WERI-Rb-1 (cell line): ENCODE measurements at regions not wholly inside any gene's neighbourhood (a gene's known extent, or its start where the extent isn't known, plus 50 kb on each side); places are given as distances from the start of the nearest gene placed in this dataset.
"Not testable (repeated sequence)": the region's sequence is repeated elsewhere in the genome, so short reads cannot be mapped to it uniquely, and the experiment has no call there.

ENCODE experiments used
- DNase-seq: peaks from one replicate; pipeline ENCODE4 v3.0.0-alpha.2; 2020
- H3K27ac ChIP-seq: fragments of 250-450 bp; sonication (Bioruptor Pico); 2 replicates; pipeline ENCODE4 v1.5.1; 2020; ENCODE audit warnings: mild to moderate bottlenecking, moderate library complexity
- H3K27me3 ChIP-seq: fragments of 250-450 bp; sonication (Bioruptor Pico); 2 replicates; pipeline ENCODE4 v1.5.1; 2021; ENCODE audit warnings: mild to moderate bottlenecking, low read depth, moderate library complexity; ENCODE audit not compliant: insufficient read depth, severe bottlenecking
- H3K36me3 ChIP-seq: fragments of 250-450 bp; sonication (Bioruptor Pico); 2 replicates; pipeline ENCODE4 v1.5.1; 2020; ENCODE audit warnings: mild to moderate bottlenecking, moderate library complexity
- H3K4me3 ChIP-seq: 2 replicates; pipeline ENCODE4 v1.5.1; 2011; ENCODE audit warnings: low read depth, mild to moderate bottlenecking, control low read depth, low read length
- H3K9me3 ChIP-seq: fragments of 250-450 bp; sonication (Bioruptor Pico); 2 replicates; pipeline ENCODE4 v1.5.1; 2021; ENCODE audit warnings: mild to moderate bottlenecking, moderate library complexity; ENCODE audit not compliant: severe bottlenecking
- TF ChIP-seq, protein P1 (sequence below): IDR thresholded peaks from 2 replicates; pipeline ENCODE4 v1.5.1; 2011; ENCODE audit warnings: low read depth, mild to moderate bottlenecking, control low read depth, inconsistent platforms, low read length

DNA sequence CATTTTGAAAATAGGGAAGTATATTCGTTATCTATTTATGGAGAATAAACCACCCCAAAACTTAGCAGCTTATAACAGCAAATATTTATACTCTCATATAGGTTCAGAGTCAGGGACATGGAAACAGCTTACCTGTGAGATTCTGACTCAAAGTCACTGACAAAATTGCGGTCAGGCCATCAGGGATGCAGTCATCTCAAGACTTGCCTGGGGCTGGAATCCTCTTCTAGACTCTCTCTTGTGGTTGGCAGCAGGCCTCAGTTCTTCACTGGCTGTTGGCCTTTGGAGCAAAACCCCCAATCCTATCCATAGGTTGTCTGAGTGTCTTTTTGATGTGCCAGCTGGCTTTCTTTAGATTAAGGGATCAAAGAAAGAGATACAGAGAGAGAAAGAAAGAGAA, 275.6 kb downstream of the SEC61B start:
- no peaks in the 10 kb centered on the region for H3K36me3 ChIP-seq
- H3K27me3 ChIP-seq = no peaks in the 10 kb centered on the region
- TF ChIP-seq, protein P1, sequence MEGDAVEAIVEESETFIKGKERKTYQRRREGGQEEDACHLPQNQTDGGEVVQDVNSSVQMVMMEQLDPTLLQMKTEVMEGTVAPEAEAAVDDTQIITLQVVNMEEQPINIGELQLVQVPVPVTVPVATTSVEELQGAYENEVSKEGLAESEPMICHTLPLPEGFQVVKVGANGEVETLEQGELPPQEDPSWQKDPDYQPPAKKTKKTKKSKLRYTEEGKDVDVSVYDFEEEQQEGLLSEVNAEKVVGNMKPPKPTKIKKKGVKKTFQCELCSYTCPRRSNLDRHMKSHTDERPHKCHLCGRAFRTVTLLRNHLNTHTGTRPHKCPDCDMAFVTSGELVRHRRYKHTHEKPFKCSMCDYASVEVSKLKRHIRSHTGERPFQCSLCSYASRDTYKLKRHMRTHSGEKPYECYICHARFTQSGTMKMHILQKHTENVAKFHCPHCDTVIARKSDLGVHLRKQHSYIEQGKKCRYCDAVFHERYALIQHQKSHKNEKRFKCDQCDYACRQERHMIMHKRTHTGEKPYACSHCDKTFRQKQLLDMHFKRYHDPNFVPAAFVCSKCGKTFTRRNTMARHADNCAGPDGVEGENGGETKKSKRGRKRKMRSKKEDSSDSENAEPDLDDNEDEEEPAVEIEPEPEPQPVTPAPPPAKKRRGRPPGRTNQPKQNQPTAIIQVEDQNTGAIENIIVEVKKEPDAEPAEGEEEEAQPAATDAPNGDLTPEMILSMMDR = no peak
- no peak overlapping the region for H3K4me3 ChIP-seq
- no peaks in the 10 kb centered on the region for H3K9me3 ChIP-seq
- no peak overlapping the region for H3K27ac ChIP-seq
- no peak for DNase-seq

DNA sequence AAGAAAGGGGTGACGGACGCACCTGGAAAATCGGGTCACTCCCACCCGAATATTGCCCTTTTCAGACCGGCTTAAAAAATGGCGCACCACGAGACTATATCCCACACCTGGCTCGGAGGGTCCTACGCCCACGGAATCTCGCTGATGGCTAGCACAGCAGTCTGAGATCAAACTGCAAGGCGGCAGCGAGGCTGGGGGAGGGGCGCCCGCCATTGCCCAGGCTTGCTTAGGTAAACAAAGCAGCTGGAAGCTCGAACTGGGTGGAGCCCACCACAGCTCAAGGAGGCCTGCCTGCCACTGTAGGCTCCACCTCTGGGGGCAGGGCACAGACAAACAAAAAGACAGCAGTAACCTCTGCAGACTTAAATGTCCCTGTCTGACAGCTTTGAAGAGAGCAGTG, 276.9 kb downstream of the SEC61B start:
- H3K9me3 ChIP-seq, H3K27me3 ChIP-seq: not testable (repeated sequence)

DNA sequence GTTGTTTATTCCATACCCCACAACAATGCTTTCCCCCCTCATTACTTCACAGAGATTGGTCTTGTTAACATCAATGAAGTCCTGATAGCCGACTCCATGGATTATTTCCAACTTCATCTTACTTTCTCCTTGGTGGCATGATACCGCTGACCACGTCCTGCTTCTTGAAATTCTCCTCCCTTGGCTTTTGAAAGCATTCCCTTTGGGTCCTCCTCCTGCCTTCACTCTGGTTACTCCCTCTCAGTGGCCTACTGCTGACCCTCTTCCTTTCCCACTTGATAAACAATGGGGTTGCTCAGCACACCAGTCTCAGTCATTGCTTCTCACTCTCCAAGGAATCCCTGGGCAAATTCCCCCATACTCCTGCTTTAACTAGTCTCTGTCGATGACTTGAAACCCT, 283.9 kb downstream of the SEC61B start:
- H3K9me3 ChIP-seq = no peaks in the 10 kb centered on the region
- no peaks in the 10 kb centered on the region for H3K27me3 ChIP-seq
- DNase-seq = no peak
- no peaks in the 10 kb centered on the region for H3K36me3 ChIP-seq
- H3K27ac ChIP-seq = no peak overlapping the region
- no peak overlapping the region for H3K4me3 ChIP-seq
- TF ChIP-seq, protein P1 = no peak

More for the DNA sequence above, 276.9 kb downstream of the SEC61B start:
- H3K27ac ChIP-seq, DNase-seq, H3K4me3 ChIP-seq, H3K36me3 ChIP-seq: not testable (repeated sequence)

DNA sequence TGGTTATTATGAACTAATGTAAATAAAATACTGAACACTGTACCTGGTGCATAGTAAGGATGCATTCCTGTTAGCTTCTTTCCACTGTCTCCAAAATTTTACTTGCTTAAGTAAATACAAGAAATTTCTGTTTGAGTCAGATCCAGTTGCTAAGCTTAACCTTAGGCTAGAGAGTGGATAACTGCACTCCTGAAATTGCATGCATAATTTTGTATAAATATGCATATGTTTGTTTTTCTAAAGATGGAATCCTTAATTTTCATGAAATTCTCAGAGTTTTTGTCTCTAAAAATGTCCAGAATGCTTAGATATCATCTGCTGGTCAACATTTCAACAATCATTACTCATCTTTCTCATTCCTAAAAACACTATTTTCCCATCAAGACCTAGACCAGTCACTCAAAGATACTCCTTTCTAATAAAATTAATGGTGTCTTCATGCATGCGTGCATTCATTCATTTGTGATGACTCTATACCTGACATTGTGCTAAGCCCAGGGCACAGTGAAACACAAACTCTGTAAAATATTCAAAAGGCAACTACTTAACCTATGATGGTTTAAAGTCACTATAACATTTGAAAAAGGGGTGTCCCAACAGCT, 284.8 kb downstream of the SEC61B start:
- Histone ChIP-seq H3K9me3 (no peaks in the 10 kb centered on the region), H3K27me3 (no peaks in the 10 kb centered on the region), H3K27ac (no peak overlapping the region), H3K4me3 (no peak overlapping the region), H3K36me3 (no peaks in the 10 kb centered on the region)
- TF ChIP-seq, protein P1 = no peak
- no peak for DNase-seq

DNA sequence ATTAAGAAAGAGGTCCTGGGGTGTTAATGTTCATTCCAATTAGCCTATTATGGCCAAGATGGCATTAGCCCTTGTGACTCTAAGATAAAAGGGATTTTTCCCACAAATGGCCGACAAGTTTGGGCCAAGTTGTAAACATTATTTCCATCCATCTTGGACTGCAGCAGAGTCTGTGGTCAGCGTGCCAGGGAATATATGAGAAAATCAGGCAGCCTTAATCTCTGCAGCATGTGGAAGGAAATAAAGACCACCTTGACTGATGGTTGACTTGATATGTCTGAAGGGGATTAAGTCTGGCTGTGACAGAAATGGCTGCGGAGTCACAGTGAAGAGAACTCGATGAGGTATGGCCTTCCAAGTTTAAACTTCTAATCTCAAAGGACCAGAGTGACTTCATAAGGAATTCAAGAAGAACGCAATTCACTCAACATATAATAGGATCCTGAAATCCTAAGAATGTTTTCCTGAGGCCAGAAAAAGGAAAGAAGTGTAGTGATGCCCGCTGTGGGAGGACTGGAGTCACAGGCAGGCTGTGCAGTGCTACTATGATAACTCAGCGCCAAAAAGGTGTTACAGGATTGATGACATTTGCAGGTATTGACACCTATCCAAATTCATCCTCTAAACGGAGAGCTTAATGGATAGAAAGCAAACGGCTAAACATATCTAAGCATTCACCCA, 287.1 kb downstream of the SEC61B start:
- Histone ChIP-seq H3K36me3 (no peaks in the 10 kb centered on the region), H3K4me3 (no peak overlapping the region), H3K27ac (no peak overlapping the region), H3K9me3 (no peaks in the 10 kb centered on the region), H3K27me3 (no peaks in the 10 kb centered on the region)
- no peak for DNase-seq
- TF ChIP-seq, protein P1 = no peak

DNA sequence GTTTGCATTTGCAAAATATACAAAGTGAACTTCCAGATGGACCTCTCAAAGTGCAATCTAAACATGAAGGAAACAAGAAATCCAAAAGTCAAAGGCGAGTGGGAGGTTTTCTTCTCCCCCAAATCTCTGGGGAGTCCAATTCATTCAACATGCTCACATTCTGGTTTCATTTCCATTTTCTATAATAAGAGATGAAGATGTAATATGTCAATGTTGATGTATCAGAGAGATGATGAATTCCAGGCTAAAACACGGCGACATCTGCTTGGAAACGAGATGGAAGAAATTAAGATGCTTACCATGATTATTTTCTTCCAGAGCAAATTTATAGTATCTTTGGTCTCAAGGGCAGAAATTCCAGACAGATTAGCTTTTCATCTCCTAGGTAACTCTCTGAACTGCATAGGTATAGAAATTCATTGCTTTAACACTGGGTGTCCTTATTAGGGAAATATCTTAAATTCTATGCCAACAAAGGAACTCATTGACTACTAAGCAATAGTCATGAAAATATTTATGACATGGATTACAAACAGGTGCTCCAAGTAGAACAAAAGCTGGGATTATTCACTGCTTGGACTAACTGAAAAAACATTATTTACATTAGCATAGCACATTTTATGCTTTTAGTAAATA, 287.9 kb downstream of the SEC61B start:
- Histone ChIP-seq H3K36me3 (no peaks in the 10 kb centered on the region), H3K27me3 (no peaks in the 10 kb centered on the region), H3K4me3 (no peak overlapping the region), H3K9me3 (no peaks in the 10 kb centered on the region), H3K27ac (no peak overlapping the region)
- DNase-seq = no peak
- TF ChIP-seq, protein P1 = no peak
